ENCODE measurements at regions not wholly inside any gene's neighbourhood (a gene's known extent, or its start where the extent isn't known, plus 50 kb on each side); places are given as distances from the start of the nearest gene placed in this dataset.
"Not testable (repeated sequence)": the region's sequence is repeated elsewhere in the genome, so short reads cannot be mapped to it uniquely, and the experiment has no call there.

DNA sequence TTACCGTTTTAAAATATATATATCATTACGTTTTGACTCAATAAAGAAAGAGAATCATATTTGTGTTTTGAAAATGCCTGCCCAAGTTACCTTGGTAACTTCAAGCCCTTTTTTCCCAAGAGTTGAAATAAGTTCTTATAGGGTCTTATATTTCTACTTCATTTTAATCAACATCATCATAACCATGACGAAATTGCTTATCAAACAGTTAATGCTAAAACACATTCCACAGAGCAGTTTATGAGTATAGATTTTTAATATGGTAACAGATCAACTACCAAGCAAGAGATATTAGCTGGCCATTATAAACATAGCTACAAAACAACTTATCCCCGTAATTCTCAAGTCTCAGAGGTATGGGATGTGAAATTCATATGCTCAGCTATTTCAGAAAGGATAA is 197.9 kb upstream of the LRRTM4 start:
- no peak for DNase-seq (ENCODE audit: low read depth in 4 of 4, low spot score in 2 of 4)

DNA sequence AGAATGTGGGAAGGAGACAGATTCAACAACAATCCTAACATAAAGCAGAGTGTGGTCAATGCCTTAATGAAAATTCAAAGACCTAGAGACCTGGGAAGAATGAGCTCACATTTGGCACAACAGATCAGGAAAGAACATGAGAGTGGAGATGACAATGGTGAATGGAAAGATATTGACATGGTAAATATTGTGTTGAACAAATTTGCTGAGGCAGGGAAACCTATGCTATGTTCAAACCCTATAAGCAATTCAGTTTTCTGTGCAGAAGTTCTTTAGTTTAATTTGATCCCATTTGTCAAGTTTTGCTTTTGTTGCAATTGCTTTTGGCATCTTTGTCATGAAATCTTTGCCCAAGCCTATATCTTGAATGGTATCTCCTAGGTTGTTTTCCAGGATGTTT is 199.4 kb upstream of the LRRTM4 start:
- no peak for DNase-seq (ENCODE audit: low read depth in 4 of 4, low spot score in 2 of 4)

DNA sequence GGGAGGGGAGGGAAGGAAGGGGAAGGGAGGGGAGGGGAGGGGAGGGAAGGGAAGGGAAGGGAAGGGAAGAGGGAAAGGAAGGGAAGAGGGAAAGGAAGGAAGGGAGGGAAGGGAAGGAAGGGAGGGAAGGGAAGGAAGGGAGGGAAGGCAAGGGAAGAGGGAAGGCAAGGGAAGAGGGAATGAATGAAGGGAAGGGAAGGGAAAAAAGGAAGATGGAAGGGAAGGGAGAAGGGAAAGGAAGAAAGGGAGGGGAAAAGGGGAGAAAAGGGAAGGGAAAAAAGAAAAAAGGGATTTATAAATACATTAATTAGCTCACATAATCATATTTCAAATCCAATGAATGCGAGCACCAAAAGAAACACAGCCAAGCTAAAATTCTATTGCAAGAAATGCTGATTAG is 202.9 kb upstream of the LRRTM4 start:
- DNase-seq (ENCODE audit: low read depth in 4 of 4, low spot score in 2 of 4): no peak

DNA sequence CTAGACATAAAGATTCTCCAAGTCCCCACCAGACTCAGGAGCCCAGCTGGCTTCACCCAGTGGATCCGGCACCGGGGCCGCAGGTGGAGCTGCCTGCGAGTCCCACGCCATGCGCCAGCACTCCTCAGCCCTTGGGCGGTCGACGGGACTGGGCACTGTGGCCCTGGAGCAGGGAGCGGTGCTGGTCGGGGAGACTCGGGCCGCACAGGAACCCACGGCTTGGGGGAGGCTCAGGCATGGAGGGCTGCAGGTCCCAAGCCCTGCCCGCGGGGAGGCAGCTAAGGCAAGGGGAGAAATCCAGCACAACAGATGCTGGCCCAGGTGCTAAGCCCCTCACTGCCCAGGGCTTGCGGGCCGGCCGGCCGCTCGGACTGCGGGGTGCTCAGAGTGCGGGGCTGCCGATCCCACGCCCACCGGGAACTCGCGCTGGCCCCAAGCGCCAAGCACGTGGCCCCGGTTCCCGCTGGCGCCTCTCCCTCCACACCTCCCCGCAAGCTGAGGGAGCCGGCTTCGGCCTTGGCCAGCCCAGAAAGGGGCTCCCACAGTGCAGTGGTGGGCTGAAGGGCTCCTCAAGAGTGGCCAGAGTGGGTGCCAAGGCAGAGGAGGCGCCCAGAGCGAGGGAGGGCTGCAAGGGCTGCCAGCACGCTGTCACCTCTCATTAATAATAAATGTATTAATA is 212.6 kb upstream of the LRRTM4 start:
- not testable (repeated sequence) for DNase-seq (ENCODE audit: low read depth in 4 of 4, low spot score in 2 of 4)

DNA sequence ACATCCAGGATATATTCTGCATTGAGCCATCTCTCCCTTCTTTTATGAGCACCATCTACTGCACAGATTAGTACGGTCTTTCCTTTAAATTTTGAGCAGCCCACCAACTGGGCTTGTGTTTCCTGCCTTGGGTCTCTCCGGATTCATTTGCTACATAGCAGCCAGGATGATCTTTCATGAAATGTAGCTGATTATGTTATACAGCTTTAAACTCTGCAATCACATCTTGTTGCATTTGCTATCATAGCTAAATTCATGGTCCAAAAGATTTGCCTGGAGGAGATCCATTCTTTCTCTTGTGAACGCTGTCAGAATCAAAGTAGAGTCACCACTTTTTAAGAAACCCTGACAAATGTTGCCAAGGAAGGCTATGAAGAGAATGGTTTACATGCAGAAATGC is 215.1 kb upstream of the LRRTM4 start:
- DNase-seq (ENCODE audit: low read depth in 4 of 4, low spot score in 2 of 4): no peak

DNA sequence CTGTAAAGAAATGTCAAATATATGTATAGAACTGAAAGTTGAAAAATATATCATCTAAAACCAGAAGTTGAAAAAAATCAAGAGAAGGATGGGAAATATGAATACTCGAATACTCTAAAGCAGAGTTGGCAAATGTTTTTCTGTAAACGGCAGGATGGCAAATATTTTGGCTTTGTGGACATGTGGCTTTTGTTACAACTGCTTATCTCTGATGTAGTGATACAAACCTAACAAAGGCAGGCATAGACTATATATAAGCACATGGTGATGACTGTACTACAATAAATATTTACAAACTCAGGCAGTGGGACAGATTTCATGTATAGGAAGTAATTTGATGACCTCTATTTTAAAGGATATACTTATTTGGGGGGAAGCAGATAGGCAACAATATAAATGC is 224.6 kb upstream of the LRRTM4 start:
- no peak for DNase-seq (ENCODE audit: low read depth in 4 of 4, low spot score in 2 of 4)

DNA sequence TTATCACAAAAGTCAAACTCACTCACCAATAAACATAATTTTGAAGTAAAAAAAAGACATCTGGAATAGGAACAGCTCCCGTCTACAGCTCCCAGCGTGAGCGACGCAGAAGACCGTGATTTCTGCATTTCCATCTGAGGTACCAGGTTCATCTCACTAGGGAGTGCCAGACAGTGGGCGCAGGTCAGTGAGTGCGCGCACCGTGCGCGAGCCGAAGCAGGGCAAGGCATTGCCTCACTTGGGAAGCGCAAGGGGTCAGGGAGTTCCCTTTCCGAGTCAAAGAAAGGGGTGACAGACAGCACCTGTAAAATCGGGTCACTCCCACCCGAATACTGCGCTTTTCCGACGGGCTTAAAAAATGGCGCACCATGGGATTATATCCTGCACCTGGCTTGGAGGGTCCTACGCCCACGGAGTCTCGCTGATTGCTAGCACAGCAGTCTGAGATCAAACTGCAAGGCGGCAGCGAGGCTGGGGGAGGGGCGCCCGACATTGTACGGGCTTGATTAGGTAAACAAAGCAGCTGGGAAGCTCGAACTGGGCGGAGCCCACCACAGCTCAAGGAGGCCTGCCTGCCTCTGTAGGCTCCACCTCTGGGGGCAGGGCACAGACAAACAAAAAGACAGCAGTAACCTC is 231.7 kb upstream of the LRRTM4 start:
- DNase-seq (ENCODE audit: low read depth in 4 of 4, low spot score in 2 of 4): not testable (repeated sequence)

DNA sequence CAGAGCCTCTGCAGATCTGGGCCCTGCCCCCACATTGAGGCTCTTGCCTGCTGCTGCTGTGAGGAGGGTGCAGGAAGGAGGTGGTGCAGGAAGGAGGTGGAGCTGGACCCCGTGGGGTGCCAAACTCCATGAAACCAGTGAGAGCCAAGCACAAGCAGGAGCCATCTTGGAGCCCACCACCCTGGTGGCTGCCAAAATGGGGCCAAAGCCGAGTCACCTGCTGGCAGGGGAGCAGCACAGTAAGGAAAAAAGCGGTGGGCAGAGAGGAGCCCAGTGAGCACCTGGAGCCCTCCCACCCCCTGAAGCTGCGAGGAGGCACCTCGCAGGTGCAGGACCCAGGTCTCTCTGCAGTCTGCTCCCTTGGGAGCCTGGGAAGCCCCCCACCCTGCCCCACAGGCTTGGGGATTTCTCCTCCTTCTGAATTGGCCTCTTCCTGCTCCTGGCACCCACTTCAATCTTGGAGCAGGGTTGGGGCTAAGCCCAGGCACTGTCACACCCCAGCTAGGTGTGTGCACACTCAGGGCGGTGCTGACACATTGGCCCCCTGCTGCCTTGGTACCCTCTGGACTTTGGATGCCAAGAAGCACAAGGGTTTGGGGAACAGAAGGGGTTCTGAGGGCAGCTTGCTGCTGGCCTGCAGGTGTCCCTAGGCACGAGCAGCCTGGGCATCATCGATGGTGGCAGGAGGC is 245.4 kb upstream of the LRRTM4 start:
- no peak for DNase-seq (ENCODE audit: low read depth in 4 of 4, low spot score in 2 of 4)

DNA sequence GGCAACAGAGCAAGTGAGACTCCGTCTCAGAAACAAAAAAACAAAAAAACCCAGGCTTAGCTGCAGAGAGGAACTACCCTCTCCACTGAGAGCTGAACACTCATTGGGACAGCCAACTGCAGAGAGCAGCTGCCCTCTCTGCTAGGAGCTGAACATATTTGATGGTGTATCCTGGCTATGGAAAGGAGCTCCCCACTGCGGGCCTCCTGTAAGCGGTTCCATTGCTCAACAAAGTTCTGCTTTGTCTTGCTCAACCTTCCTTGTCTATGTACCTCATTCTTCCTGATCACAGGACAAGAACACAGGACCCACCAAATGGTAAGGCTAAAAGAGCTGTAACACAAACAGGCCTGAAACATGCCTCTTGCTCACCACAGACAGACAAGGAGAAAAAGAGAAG is 246.3 kb upstream of the LRRTM4 start:
- DNase-seq (ENCODE audit: low read depth in 4 of 4, low spot score in 2 of 4): no peak

DNA sequence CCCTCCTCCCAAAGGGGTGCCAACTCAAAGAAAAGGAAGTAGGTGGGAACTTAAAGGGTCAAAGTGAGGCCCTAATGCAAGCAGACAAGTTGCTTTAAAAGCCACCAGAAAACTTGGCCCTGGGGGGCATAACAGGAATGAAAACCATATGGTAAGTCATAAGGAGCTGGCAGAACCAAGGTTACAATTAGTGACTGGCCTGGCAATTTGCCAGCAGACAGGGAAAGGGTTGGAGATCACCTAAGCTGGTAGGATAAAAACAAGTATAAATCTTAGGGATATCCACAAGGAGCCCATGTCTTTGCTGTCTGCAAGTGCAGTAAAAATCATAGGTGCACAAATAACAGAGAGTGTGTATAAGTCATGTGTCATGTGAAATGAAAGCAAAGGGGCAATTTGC is 256.7 kb upstream of the LRRTM4 start:
- DNase-seq (ENCODE audit: low read depth in 4 of 4, low spot score in 2 of 4): no peak

DNA sequence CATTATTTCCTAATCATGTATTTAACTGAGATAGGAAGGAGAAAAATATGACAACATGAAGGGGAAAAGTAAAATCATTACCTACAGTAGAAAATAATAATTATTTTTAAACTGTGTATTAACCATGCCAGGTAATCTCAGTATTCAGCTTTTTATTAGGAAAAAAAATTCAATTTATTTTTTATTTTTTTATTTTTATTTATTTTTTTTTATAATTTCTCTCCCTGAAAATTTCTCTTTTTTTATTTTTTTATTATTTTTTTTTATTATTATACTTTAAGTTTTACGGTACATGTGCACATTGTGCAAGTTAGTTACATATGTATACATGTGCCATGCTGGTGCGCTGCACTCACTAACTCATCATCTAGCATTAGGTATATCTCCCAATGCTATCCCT is 271.3 kb upstream of the LRRTM4 start:
- DNase-seq (ENCODE audit: low read depth in 4 of 4, low spot score in 2 of 4): not testable (repeated sequence)

DNA sequence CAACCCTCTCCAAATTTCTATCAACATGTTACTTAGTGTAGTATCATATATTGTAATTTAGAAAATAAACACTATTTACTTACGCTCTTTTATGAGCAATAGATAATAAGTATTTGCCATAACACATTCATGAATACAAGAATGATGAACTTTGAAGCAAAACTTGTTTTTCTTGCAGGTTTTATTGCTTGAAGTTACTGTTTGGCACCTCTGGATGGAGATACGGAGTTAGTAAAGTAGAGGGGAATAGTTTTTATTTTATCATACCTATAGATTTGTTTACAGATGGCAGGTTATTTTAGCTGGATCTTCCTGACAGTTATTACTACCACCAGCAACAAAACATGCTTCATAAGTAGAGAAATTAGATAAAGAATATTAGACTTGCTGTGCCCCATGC is 274.2 kb upstream of the LRRTM4 start:
- no peak for DNase-seq (ENCODE audit: low read depth in 4 of 4, low spot score in 2 of 4)

DNA sequence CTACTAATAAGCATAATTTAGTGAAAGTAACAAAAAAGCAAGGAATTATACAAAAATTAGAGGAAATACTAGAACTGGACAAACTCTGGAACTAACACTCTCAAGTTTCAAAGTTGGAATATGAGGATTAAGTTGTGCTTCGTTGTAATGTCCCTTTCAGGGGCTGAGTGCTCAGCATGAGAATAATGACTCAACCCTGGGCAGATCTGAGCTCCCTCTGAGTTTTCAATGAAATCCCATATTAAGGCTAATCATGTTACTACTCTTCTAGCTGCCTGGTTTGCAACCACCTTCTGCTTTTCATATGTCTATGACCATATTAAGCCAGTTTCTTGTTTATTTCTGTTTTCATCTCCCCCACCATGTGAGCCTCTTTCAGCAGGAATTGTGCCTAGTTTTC is 274.9 kb upstream of the LRRTM4 start:
- no peak for DNase-seq (ENCODE audit: low read depth in 4 of 4, low spot score in 2 of 4)

DNA sequence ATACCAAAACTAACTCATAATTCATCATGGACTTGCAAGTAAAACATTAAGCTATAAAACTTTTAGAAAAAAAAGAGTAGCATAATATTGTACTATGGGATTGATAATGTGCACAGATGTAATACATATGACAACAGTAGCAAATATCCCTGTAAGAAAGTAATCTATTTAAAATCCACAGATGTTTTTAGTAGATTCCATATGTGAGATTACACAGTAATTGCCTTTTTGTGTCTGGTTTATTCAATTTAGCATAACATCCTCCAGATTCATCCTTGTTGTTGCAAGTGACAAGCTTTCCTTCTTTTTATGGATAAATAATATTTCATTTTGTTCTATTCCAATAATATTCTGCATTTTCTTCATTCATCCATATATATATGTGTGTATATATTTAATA is 278.2 kb upstream of the LRRTM4 start:
- no peak for DNase-seq (ENCODE audit: low read depth in 4 of 4, low spot score in 2 of 4)

DNA sequence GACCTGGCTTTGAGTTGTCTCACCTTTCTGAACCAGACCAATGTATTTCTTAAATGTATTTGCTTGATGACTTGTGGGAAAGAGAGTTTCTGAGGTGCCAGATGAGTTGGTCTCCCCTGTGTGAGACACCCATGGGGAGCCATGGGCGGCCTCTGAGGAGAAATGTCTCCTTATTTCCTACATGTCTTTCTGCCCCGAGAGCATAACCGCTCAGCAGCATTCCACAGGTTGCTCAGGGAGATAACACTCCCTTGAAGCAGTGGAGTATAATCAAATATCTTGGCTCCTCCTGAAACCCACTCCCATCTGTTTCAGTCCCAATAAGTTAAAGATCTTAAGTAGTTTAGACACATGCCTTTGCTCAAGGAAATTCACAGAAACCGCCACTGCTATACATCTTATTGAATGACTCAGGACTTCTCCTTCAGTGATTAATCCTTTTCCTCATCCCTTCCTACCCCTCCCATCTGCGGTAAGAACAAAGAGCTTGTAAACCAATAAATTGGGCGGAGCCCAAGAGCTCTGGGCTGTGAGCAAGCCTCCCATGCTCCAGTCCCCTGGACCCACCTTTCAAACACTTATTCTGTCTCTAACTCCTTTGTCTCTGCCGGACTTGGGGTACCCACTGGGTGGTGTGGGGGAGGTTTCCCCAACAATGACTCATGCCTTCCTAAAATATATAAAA is 285.5 kb upstream of the LRRTM4 start:
- no peak for DNase-seq (ENCODE audit: low read depth in 4 of 4, low spot score in 2 of 4)

DNA sequence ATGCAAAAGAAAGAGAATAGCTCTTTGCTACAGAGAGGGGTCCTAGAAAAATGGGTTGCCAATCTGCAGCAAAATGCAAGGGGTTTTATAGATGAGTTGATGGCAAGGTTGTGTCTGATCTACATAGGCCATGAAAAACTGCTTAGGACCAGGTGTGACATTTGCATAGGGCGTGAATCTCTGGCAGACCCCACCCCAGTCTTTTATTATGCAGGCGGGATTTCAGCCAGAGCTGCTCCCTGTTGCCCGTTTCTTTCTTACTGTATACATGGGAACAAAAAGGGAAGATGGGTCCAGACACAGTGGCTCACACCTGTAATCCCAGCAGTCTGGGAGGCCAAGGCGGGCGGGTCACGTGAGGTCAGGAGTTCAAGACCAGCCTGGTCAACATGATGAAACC is 286.4 kb upstream of the LRRTM4 start:
- DNase-seq (ENCODE audit: low read depth in 4 of 4, low spot score in 2 of 4): no peak

DNA sequence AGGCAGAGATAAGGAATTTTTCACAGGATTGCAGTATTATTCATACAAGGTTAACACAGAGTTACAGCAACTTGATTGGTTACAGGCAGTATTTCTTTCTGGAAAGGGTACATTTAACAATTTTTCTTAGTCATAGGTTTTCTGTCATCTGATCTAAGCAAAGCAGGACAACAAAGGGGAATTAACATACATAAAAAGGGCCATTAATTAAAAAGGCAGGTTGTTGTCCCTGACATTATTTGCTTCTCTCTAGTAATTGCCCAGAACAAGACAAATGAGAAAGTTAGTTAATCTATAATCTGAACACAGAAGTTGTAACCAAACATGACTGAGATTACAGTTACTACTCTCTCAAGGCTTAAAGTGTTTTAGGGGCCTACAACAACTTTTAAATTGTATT is 291.4 kb upstream of the LRRTM4 start:
- peak in 1 of 4 donors; percentile 4 for DNase-seq (ENCODE audit: low read depth in 4 of 4, low spot score in 2 of 4)

DNA sequence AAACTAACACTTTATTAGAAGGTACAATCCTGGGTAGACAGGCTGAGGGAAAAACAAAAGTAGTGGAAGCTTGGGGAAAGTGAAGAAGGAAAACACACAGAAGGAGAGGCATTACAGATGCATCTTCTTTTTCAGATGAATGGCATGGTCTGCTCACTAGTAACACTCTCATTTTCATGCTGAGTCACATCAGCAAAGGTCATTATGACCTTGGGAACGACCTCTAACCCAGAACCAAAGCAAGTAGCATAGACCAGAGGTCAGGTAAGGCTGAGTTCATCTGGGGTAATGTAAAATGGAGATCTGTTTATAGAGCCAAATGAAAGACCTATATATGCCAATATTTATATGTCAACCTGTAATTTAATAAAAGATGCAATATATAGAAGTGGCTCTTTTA is 294.4 kb upstream of the LRRTM4 start:
- DNase-seq (ENCODE audit: low read depth in 4 of 4, low spot score in 2 of 4): no peak

DNA sequence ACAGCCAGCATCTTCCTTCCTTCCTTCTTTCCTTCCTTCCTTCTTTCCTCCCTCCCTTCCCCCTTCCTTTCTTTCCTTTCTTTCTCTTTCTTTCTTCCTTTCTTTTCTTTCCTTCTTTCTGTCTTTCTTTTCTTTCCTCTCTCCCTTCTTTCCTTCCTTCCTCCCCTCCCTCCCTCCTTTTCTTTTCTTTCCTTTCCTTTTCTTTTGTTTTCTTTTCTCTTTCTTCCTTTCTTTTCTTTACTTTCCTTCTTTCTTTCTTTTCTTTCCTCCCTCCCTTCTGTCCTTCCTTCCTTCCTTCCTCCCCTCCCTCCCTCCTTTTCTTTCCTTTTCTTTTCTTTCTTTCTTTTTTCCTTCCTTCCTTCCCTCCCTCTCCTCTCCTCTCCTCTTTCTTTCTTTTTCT is 296.0 kb upstream of the LRRTM4 start:
- no peak for DNase-seq (ENCODE audit: low read depth in 4 of 4, low spot score in 2 of 4)

DNA sequence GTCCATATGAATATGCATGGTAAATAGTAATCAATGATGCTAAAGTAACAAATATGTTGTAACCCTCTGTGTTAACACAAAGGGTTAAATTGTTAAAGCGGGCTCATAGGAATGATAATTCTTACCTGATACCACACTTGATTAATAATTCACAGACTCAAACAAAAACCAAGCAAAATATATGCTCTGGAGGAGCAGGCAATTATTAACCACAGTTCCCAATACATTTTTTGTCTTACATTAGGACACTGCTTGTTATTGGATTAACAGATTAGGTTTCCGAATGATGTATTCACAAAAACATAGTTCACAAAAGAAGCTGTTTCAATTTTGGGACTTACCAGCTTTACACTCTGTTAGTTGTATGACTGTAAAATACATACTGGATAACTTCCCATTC is 300.9 kb upstream of the LRRTM4 start:
- no peak for DNase-seq (ENCODE audit: low read depth in 4 of 4, low spot score in 2 of 4)

DNA sequence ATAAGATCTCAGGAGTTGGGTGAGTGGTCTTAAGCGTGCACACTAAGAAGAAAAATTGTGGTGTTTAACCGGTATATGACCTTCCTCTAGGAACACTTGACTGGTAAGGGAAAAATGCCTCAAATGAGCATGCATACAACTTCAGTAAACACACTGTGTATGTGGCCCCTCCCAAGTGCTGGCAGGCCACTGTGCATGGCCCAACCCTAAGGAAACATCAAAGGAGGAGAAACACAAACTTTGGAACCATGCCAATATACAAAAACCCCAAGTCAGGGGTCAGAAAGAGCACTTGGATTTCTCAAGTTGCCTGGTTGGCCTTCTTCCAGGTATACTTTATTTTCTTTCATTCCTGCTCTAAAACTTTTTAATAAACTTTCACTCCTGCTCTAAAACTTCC is 308.9 kb upstream of the LRRTM4 start:
- no peak for DNase-seq (ENCODE audit: low read depth in 4 of 4, low spot score in 2 of 4)

DNA sequence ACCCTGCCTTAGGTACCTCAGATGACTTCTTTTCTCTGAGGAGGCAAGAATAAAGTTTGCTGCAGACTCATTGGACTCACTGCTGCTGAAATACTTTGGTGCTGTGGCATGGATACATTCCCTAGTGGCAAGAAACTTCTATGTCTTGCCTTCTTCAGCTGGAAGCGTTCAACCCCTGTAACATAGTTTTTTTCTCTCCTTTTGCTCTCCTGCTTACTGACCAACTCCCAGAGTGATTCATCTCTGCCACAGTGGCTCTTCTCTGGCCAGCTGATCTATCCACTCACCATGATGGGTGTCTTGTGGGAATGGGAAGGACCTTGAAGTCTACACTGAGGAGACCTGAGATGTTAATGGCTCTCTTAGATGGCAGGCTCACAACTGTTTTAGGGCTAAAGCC is 309.3 kb upstream of the LRRTM4 start:
- DNase-seq (ENCODE audit: low read depth in 4 of 4, low spot score in 2 of 4): no peak
